Heart left ventricle (tissue), 16 donors: ENCODE measurements at regions not wholly inside any gene's neighbourhood (a gene's known extent, or its start where the extent isn't known, plus 50 kb on each side); places are given as distances from the start of the nearest gene placed in this dataset.

Experiments
- ATAC-seq, 4 donors: fragments of 200-7000 bp; cut with Tn5 transposase; one replicate each; pipeline ENCODE4 v1.9.1; 2020 to 2022; ENCODE audit warnings: moderate library complexity in 4 of 4, mild to moderate bottlenecking in 3 of 4, moderate number of reproducible peaks in 1 of 4
- DNase-seq, 5 donors: peaks; one replicate each; pipeline ENCODE4 v3.0.0-alpha.2; 2020
- H3K27ac ChIP-seq, 12 donors: fragments of 200-600 bp; sonication (generic) in 4 of 12; one replicate each; pipeline versions ENCODE4 v1.5.0 to v1.8.0; 2016 to 2022; ENCODE audit warnings: mild to moderate bottlenecking in 2 of 12
- H3K27me3 ChIP-seq, 9 donors: fragments of 200-600 bp; sonication (generic) in 2 of 9; one replicate each; pipeline versions ENCODE4 v1.5.1 to v1.8.0; 2016 to 2022; ENCODE audit warnings: mild to moderate bottlenecking in 3 of 9
- H3K36me3 ChIP-seq, 9 donors: fragments of 200-600 bp; sonication (generic) in 2 of 9; one replicate each; pipeline versions ENCODE4 v1.5.0 to v1.8.0; 2018 to 2022; ENCODE audit warnings: mild to moderate bottlenecking in 2 of 9
- H3K4me1 ChIP-seq, 12 donors: fragments of 200-600 bp; sonication (generic) in 4 of 12; one replicate each; pipeline versions ENCODE4 v1.5.0 to v1.8.0; 2016 to 2022; ENCODE audit warnings: mild to moderate bottlenecking in 3 of 12
- H3K4me3 ChIP-seq, 12 donors: fragments of 200-600 bp; sonication (generic) in 4 of 12; one replicate each; pipeline versions ENCODE4 v1.5.0 to v1.8.0; 2017 to 2022; ENCODE audit warnings: mild to moderate bottlenecking in 9 of 12, moderate library complexity in 4 of 12
- H3K9me3 ChIP-seq, 12 donors: fragments of 200-600 bp; sonication (generic) in 4 of 12; one replicate each; pipeline versions ENCODE4 v1.5.0 to v1.8.0; 2016 to 2022; ENCODE audit warnings: mild to moderate bottlenecking in 1 of 12
- CTCF ChIP-seq, 12 donors: fragments of 200-600 bp; sonication (generic) in 4 of 12; IDR thresholded peaks; one replicate each; pipeline versions ENCODE4 v1.5.0 to v1.8.0; 2018 to 2022; ENCODE audit warnings: antibody characterized with exemption in 12 of 12, mild to moderate bottlenecking in 5 of 12
- POLR2A ChIP-seq, 2 donors: fragments of 450-650 bp; IDR thresholded peaks; one replicate each; pipeline ENCODE4 v1.6.1; 2017; ENCODE audit warnings: antibody characterized with exemption in 2 of 2, mild to moderate bottlenecking in 2 of 2, moderate library complexity in 2 of 2
- WGBS, 4 donors: extraction: QIAGEN DNeasy Blood & Tissue Kit in 2 of 4; methylation state at CpG; one replicate each; pipeline versions ENCODE4 v1.1.5 to v1.1.7; 2013 to 2018; 5-methylcytosine and 5-hydroxymethylcytosine counted together
- intact Hi-C, 10 donors: fragments of 100-400 bp; cut with DNase I; formaldehyde crosslinking; loops; one replicate each; pipeline versions ENCODE4 v1.11.1 to v1.14.2; 2022
- donor health status: ischemic (EF 13 %, LVEDD 7.1; RV severe dilation, severe dysfunction).
- donor health status: healthy with polysubstance abuse.
- donor health status: DM: no; HTN: yes; CAD: no.
- donor health status: DM: no; HTN: no; CAD: no.
- donor health status: ischemic (EF 25% LVEDD 6.9; RV normal size, moderate dysfunction).
- donor health status: ischemic (EF 25% LVEDD 5.7; RV mildly dilated, moderate dysfunction).
- donor health status: healthy.
- donor health status: DM: yes; HTN: yes; CAD: no.
- donor health status: ischemic (EF 35%, LVEDD 5.7; RV mildly dilated, moderate dysfunction).
- donor health status: nonischemic (EF 11% LVEDD 7.7; RV severe dilation, severe dysfunction).
- donor health status: DM: yes; HTN: yes; CAD: no.
- donor health status: PGD.
- donor health status: ischemic (EF 29% LVEDD 5.4; RV normal size, mild dysfunction).
- donor health status: nonischemic (EF 23%, LVEDD 6.1; RV moderate dilation, normal function).

GRCh38 chr18:44156776-44157335 is 523.8 kb upstream of the SETBP1 start:
- Histone ChIP-seq H3K27ac (no peak overlapping the region), H3K4me1 (no peaks in the 10 kb centered on the region), H3K9me3 (peaks cover 0 to 11% (median 0%) of the 10 kb centered on the region in 12 donors), H3K36me3 (no peaks in the 10 kb centered on the region), H3K27me3 (no peaks in the 10 kb centered on the region), H3K4me3 (no peak overlapping the region)
- ATAC-seq (peak in 2 of 4 donors; percentile 42 to 48), DNase-seq (no peak)
- TF ChIP-seq CTCF (IDR thresholded peaks at IDR 0.05) (no peak), POLR2A (IDR thresholded peaks at IDR 0.05) (no peak)
- 62 to 80% (median 73%) methylated on average over 7 of the region's 7 CpGs for WGBS, 4 donors
- intact Hi-C loops: no loop called here

GRCh38 chr18:44170208-44170880 is 510.3 kb upstream of the SETBP1 start:
- H3K4me1 ChIP-seq: no peaks in the 10 kb centered on the region
- WGBS, 4 donors: 89 to 96% (median 94%) methylated on average over 1 of the region's 1 CpG
- ATAC-seq (no peak), DNase-seq (no peak)
- H3K9me3 ChIP-seq: no peaks in the 10 kb centered on the region
- H3K4me3 ChIP-seq: no peak overlapping the region
- no peak for TF ChIP-seq CTCF (IDR thresholded peaks at IDR 0.05)
- no peak for TF ChIP-seq POLR2A (IDR thresholded peaks at IDR 0.05)
- no peaks in the 10 kb centered on the region for H3K36me3 ChIP-seq
- no peaks in the 10 kb centered on the region for H3K27me3 ChIP-seq
- no peak overlapping the region for H3K27ac ChIP-seq
- intact Hi-C loops: no loop called here

GRCh38 chr18:44171301-44171700 is 509.4 kb upstream of the SETBP1 start:
- Histone ChIP-seq H3K27ac (no peak overlapping the region), H3K4me3 (no peak overlapping the region), H3K4me1 (no peaks in the 10 kb centered on the region), H3K27me3 (no peaks in the 10 kb centered on the region), H3K36me3 (no peaks in the 10 kb centered on the region), H3K9me3 (no peaks in the 10 kb centered on the region)
- intact Hi-C loops: no loop called here
- TF ChIP-seq CTCF (IDR thresholded peaks at IDR 0.05) (no peak), POLR2A (IDR thresholded peaks at IDR 0.05) (no peak)
- DNase-seq: no peak
- whole genome bisulfite sequencing, 4 donors: 80 to 90% (median 85%) methylated on average over 5 of the region's 5 CpGs
- no peak for ATAC-seq

GRCh38 chr18:44175891-44176290 is 504.8 kb upstream of the SETBP1 start:
- intact Hi-C loops: no loop called here
- no peaks in the 10 kb centered on the region for H3K9me3 ChIP-seq
- DNase-seq (no peak), ATAC-seq (no peak)
- TF ChIP-seq CTCF (IDR thresholded peaks at IDR 0.05) (no peak), POLR2A (IDR thresholded peaks at IDR 0.05) (no peak)
- 90 to 95% (median 92%) methylated on average over 2 of the region's 2 CpGs for WGBS, 4 donors
- H3K4me3 ChIP-seq: no peak overlapping the region
- no peak overlapping the region for H3K27ac ChIP-seq
- H3K27me3 ChIP-seq: peaks cover 0 to 2% (median 0%) of the 10 kb centered on the region in 9 donors
- H3K4me1 ChIP-seq: no peaks in the 10 kb centered on the region
- H3K36me3 ChIP-seq: no peaks in the 10 kb centered on the region
